Right lobe of liver (tissue), 4 donors: ENCODE measurements at regions not wholly inside any gene's neighbourhood (a gene's known extent, or its start where the extent isn't known, plus 50 kb on each side); places are given as distances from the start of the nearest gene placed in this dataset.

ENCODE experiments used
- POLR2A ChIP-seq: fragments of 450-650 bp; IDR thresholded peaks from one replicate; pipeline ENCODE4 v1.6.1; 2017; ENCODE audit warnings: antibody characterized with exemption, mild to moderate bottlenecking
- TF ChIP-seq, protein P1 (sequence below), 4 donors: fragments of 200-600 bp in 3 of 4; fragments of 450-650 bp in 1 of 4; IDR thresholded peaks; one replicate each; pipeline versions ENCODE4 v1.5.1 to v1.8.0; 2016 to 2022; ENCODE audit warnings: antibody characterized with exemption in 4 of 4, mild to moderate bottlenecking in 2 of 4
- donor health status: DM: no; HTN: no; CAD: no.
- donor health status: DM: no; HTN: no; CAD: no.
- donor health status: DM: no; HTN: yes; CAD: no.

DNA sequence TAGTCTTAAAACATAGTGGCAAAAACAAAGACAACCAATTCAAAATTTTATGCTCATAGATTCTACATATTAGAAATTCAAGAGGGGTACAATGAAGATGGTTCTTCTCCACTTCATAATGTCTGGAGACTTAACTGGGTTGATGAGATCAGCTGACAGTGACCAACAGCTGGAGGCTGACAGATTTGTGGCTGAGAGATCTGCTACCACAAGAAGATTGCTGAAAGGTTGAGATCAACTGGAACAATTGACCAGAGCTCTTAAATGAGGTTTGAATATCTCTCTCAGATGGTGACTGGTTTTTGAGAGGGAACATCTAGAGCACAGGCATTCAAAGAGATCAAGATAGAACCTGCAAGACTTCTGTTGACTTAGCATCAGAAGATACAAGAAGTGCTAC, 254.1 kb upstream of the ARPP21 start:
- TF ChIP-seq, protein P1, sequence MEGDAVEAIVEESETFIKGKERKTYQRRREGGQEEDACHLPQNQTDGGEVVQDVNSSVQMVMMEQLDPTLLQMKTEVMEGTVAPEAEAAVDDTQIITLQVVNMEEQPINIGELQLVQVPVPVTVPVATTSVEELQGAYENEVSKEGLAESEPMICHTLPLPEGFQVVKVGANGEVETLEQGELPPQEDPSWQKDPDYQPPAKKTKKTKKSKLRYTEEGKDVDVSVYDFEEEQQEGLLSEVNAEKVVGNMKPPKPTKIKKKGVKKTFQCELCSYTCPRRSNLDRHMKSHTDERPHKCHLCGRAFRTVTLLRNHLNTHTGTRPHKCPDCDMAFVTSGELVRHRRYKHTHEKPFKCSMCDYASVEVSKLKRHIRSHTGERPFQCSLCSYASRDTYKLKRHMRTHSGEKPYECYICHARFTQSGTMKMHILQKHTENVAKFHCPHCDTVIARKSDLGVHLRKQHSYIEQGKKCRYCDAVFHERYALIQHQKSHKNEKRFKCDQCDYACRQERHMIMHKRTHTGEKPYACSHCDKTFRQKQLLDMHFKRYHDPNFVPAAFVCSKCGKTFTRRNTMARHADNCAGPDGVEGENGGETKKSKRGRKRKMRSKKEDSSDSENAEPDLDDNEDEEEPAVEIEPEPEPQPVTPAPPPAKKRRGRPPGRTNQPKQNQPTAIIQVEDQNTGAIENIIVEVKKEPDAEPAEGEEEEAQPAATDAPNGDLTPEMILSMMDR (IDR thresholded peaks at IDR 0.05), result no peak
- no peak for TF ChIP-seq POLR2A
